ENCODE measurements at regions not wholly inside any gene's neighbourhood (a gene's known extent, or its start where the extent isn't known, plus 50 kb on each side); places are given as distances from the start of the nearest gene placed in this dataset.
"Not testable (repeated sequence)": the region's sequence is repeated elsewhere in the genome, so short reads cannot be mapped to it uniquely, and the experiment has no call there.

DNA sequence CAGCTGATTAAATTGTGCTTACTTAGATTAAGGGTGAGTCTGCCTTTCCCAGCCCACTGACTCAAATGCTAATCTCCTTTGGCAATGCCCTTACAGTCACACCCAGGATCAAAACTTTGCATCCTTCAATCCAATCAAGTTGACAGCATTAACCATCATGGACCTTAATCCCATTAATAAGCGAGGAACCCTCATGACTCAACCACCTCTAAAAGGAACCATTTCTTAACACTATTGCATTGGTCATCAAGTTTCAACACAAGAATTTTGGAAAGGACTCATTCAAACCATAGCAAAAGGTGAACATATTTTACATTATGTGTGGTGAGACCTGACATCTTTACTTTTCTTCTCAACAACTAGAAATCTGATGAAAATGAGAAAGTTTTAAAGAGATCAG, 187.0 kb downstream of the OSR1 start:
- Mint-ChIP-seq H3K9me3 (peaks cover 6% of the 10 kb centered on the region), H3K27me3 (ENCODE audit: low read depth) (no peaks in the 10 kb centered on the region), H3K4me3 (no peak overlapping the region), H3K4me1 (no peaks in the 10 kb centered on the region), H3K36me3 (ENCODE audit: low read depth) (no peaks in the 10 kb centered on the region), H3K27ac (ENCODE audit: unreplicated experiment) (no peak overlapping the region)
- no peak for DNase-seq (ENCODE audit: low read depth, low spot score)
- no peak for TF ChIP-seq CTCF (conservative IDR thresholded peaks at IDR 0.05)

DNA sequence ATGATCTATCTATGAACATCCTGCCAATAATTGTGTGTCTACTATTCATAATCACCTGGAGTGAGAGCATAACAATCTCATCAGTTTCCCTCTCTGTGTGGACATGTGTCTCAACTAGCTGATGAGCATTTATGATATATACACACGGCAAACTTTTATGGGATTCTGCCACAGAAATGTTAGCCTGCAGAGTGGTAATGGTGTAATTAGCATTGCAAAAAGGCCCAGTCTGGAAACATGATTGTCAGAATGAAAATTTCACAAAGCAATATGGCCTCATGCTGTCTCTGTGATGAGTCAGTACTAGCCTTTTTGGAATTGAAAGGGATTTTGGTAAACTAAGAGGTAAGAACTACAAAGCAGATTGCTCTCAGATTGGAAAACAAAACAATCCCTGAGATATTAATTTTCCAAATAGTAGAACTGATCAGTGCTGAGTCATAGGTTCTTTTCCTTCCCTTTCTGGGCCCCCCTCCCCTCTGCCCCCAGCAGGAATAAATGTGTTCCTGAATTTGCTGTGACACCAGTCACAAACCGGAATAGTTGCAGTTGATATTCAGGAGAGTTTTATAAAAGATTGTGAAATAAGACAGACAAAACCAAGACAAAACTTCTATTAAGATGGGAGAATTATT, 189.2 kb downstream of the OSR1 start:
- no peaks in the 10 kb centered on the region for H3K4me1 Mint-ChIP-seq
- H3K36me3 Mint-ChIP-seq (ENCODE audit: low read depth): no peaks in the 10 kb centered on the region
- no peak overlapping the region for H3K27ac Mint-ChIP-seq (ENCODE audit: unreplicated experiment)
- no peak overlapping the region for H3K4me3 Mint-ChIP-seq
- H3K27me3 Mint-ChIP-seq (ENCODE audit: low read depth): no peaks in the 10 kb centered on the region
- peaks cover 6% of the 10 kb centered on the region for H3K9me3 Mint-ChIP-seq
- no peak for DNase-seq (ENCODE audit: low read depth, low spot score)
- TF ChIP-seq CTCF (conservative IDR thresholded peaks at IDR 0.05): no peak

DNA sequence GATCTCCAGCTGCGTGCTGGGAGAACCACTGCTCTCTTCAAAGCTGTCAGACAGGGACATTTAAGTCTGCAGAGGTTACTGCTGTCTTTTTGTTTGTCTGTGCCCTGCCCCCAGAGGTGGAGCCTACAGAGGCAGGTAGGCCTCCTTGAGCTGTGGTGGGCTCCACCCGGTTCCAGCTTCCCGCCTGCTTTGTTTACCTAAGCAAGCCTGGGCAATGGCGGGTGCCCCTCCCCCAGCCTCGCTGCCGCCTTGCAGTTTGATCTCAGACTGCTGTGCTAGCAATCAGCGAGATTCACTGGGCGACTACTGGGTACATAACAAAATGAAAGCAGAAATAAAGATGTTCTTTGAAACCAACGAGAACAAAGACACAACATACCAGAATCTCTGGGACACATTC, 194.3 kb downstream of the OSR1 start:
- not testable (repeated sequence) for H3K27ac Mint-ChIP-seq (ENCODE audit: unreplicated experiment); H3K27me3 Mint-ChIP-seq (ENCODE audit: low read depth); H3K4me1 Mint-ChIP-seq; H3K36me3 Mint-ChIP-seq (ENCODE audit: low read depth); H3K4me3 Mint-ChIP-seq; DNase-seq (ENCODE audit: low read depth, low spot score); H3K9me3 Mint-ChIP-seq

DNA sequence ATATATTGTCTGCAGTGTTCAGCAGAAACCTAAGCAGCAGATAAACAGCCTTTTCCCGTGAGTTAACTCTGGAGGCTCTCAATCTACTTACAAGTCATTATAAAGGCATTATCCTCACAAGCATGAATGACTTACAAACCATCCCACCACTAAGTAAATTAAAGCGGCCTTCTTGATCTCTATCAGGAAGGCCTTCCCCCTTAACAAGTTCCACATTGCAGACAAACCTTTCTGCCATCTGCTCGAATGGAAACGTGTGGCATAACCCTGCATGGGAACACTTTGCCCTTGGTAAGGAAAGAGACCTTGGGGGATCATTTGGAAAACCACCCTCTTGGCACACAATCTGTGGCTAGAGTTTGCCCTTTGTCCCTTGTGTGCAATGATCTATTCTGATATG, 199.5 kb downstream of the OSR1 start:
- no peak for TF ChIP-seq CTCF (conservative IDR thresholded peaks at IDR 0.05)
- no peaks in the 10 kb centered on the region for H3K27me3 Mint-ChIP-seq (ENCODE audit: low read depth)
- no peak for DNase-seq (ENCODE audit: low read depth, low spot score)
- H3K27ac Mint-ChIP-seq (ENCODE audit: unreplicated experiment): no peak overlapping the region
- H3K4me1 Mint-ChIP-seq: no peaks in the 10 kb centered on the region
- H3K9me3 Mint-ChIP-seq: peaks cover 8% of the 10 kb centered on the region
- peaks cover 8% of the 10 kb centered on the region for H3K36me3 Mint-ChIP-seq (ENCODE audit: low read depth)
- no peak overlapping the region for H3K4me3 Mint-ChIP-seq

DNA sequence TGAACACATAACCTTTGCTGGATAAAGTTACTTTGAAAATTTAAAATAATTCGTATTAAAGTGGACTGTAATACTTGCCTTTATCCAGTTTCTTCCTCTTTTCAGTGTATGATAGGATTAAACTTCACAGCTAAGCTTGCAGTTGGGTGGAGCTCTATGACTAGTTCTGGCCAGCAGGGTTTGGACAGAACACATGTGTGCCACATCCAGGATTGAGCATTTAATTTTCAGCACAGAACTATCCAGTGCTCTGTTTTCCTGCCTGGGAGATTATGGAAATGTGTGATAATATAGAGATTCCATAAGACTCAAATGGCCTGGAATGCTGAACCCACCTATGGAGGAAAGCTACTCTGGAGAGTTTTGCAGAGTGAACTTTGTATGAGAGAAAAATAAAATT, 200.2 kb downstream of the OSR1 start:
- Mint-ChIP-seq H3K4me3 (no peak overlapping the region), H3K27me3 (ENCODE audit: low read depth) (no peaks in the 10 kb centered on the region), H3K36me3 (ENCODE audit: low read depth) (peaks cover 8% of the 10 kb centered on the region), H3K27ac (ENCODE audit: unreplicated experiment) (no peak overlapping the region), H3K9me3 (peaks cover 8% of the 10 kb centered on the region), H3K4me1 (no peaks in the 10 kb centered on the region)
- TF ChIP-seq CTCF (conservative IDR thresholded peaks at IDR 0.05): no peak
- no peak for DNase-seq (ENCODE audit: low read depth, low spot score)

GRCh38 chr2:19156646-19157045, 201.8 kb downstream of the OSR1 start:
- H3K9me3 Mint-ChIP-seq: peaks cover 8% of the 10 kb centered on the region
- H3K36me3 Mint-ChIP-seq (ENCODE audit: low read depth): peaks cover 5% of the 10 kb centered on the region
- no peak for TF ChIP-seq CTCF (conservative IDR thresholded peaks at IDR 0.05)
- H3K27me3 Mint-ChIP-seq (ENCODE audit: low read depth): no peaks in the 10 kb centered on the region
- no peak overlapping the region for H3K27ac Mint-ChIP-seq (ENCODE audit: unreplicated experiment)
- no peak for DNase-seq (ENCODE audit: low read depth, low spot score)
- H3K4me3 Mint-ChIP-seq: no peak overlapping the region
- no peaks in the 10 kb centered on the region for H3K4me1 Mint-ChIP-seq

Measured in neural crest cell (in vitro differentiated cells).